ENCODE measurements at regions not wholly inside any gene's neighbourhood (a gene's known extent, or its start where the extent isn't known, plus 50 kb on each side); places are given as distances from the start of the nearest gene placed in this dataset.

- TF ChIP-seq EZH2 (IDR thresholded peaks at IDR 0.05; ENCODE audit: low read length, missing control alignments): no peak
- TF ChIP-seq, protein P1, sequence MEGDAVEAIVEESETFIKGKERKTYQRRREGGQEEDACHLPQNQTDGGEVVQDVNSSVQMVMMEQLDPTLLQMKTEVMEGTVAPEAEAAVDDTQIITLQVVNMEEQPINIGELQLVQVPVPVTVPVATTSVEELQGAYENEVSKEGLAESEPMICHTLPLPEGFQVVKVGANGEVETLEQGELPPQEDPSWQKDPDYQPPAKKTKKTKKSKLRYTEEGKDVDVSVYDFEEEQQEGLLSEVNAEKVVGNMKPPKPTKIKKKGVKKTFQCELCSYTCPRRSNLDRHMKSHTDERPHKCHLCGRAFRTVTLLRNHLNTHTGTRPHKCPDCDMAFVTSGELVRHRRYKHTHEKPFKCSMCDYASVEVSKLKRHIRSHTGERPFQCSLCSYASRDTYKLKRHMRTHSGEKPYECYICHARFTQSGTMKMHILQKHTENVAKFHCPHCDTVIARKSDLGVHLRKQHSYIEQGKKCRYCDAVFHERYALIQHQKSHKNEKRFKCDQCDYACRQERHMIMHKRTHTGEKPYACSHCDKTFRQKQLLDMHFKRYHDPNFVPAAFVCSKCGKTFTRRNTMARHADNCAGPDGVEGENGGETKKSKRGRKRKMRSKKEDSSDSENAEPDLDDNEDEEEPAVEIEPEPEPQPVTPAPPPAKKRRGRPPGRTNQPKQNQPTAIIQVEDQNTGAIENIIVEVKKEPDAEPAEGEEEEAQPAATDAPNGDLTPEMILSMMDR (conservative IDR thresholded peaks at IDR 0.05 in 1 of 2, IDR thresholded peaks at IDR 0.05 in 1 of 2; ENCODE audit: low read depth in 1 of 2, low read length in 2 of 2): no peak
- no peak for DNase-seq (ENCODE audit: low read depth in 2 of 2)
- H2AFZ ChIP-seq (ENCODE audit: low read length): no peak overlapping the region
- no peaks in the 10 kb centered on the region for H4K20me1 ChIP-seq (ENCODE audit: control insufficient read depth, extremely low read depth, insufficient read depth, low read length)
- H3K4me3 ChIP-seq (replicated peaks in 1 of 4; ENCODE audit: control extremely low read depth in 1 of 4, insufficient read depth in 1 of 4, low read depth in 3 of 4, low read length in 4 of 4): no peak overlapping the region
- H3K79me2 ChIP-seq (ENCODE audit: control insufficient read depth, insufficient read depth, low read length): no peaks in the 10 kb centered on the region
- H3K4me1 ChIP-seq (ENCODE audit: control insufficient read depth, extremely low read depth, insufficient read depth, low read length): no peaks in the 10 kb centered on the region
- no peaks in the 10 kb centered on the region for H3K36me3 ChIP-seq (ENCODE audit: control insufficient read depth, insufficient read depth, low read length)
- no peaks in the 10 kb centered on the region for H3K27me3 ChIP-seq (ENCODE audit: control insufficient read depth, insufficient read depth, low read length)
- no peak overlapping the region for H3K9ac ChIP-seq (ENCODE audit: insufficient read depth, low read length)
- H3K27ac ChIP-seq (ENCODE audit: insufficient read depth, low read length): no peak overlapping the region
- no peaks in the 10 kb centered on the region for H3K9me3 ChIP-seq (ENCODE audit: control insufficient read depth, insufficient read depth, low read depth, low read length)
- H3K4me2 ChIP-seq (ENCODE audit: extremely low read depth, insufficient read depth, low read length): no peak overlapping the region
These were observed 388.6 kb upstream of the IRX2 start for GRCh38 chr5:3140117-3140516.

- Histone ChIP-seq H3K27ac (ENCODE audit: insufficient read depth, low read length) (no peak overlapping the region), H3K4me3 (replicated peaks in 1 of 4; ENCODE audit: control extremely low read depth in 1 of 4, insufficient read depth in 1 of 4, low read depth in 3 of 4, low read length in 4 of 4) (no peak overlapping the region), H3K9me3 (ENCODE audit: control insufficient read depth, insufficient read depth, low read depth, low read length) (no peaks in the 10 kb centered on the region), H3K79me2 (ENCODE audit: control insufficient read depth, insufficient read depth, low read length) (no peaks in the 10 kb centered on the region), H3K27me3 (ENCODE audit: control insufficient read depth, insufficient read depth, low read length) (no peaks in the 10 kb centered on the region), H2AFZ (ENCODE audit: low read length) (no peak overlapping the region), H3K9ac (ENCODE audit: insufficient read depth, low read length) (no peak overlapping the region), H3K4me2 (ENCODE audit: extremely low read depth, insufficient read depth, low read length) (no peak overlapping the region), H3K4me1 (ENCODE audit: control insufficient read depth, extremely low read depth, insufficient read depth, low read length) (no peaks in the 10 kb centered on the region), H4K20me1 (ENCODE audit: control insufficient read depth, extremely low read depth, insufficient read depth, low read length) (no peaks in the 10 kb centered on the region), H3K36me3 (ENCODE audit: control insufficient read depth, insufficient read depth, low read length) (no peaks in the 10 kb centered on the region)
- TF ChIP-seq EZH2 (IDR thresholded peaks at IDR 0.05; ENCODE audit: low read length, missing control alignments): no peak
- TF ChIP-seq, protein P1 (conservative IDR thresholded peaks at IDR 0.05 in 1 of 2, IDR thresholded peaks at IDR 0.05 in 1 of 2; ENCODE audit: low read depth in 1 of 2, low read length in 2 of 2): no peak
- peak in 1 of 2 donors; percentile 81 for DNase-seq (ENCODE audit: low read depth in 2 of 2)
These were observed 388.0 kb upstream of the IRX2 start for GRCh38 chr5:3139499-3139931.

DNA sequence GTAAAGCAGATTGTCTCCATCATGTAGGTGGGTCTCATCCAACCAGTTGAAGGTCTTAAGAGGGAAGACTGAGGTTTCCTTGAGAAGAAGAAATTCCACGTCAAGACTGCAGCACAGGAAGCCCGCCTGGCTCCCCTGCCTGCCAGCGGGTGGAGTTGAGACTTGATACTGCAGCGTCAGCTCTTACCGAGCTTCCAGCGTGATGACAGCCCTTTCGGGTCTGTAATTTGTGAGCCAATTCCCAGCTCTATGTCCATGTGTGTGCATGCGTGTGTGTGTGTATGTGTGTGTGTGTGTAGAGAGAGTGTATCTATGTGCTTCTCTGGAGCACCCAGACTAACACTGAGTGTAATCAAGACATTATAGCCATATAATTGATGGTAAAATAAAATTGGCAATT, 379.7 kb upstream of the IRX2 start:
- Histone ChIP-seq H3K27ac (ENCODE audit: insufficient read depth, low read length) (no peak overlapping the region), H3K4me2 (ENCODE audit: extremely low read depth, insufficient read depth, low read length) (no peak overlapping the region), H3K9ac (ENCODE audit: insufficient read depth, low read length) (no peak overlapping the region), H3K27me3 (ENCODE audit: control insufficient read depth, insufficient read depth, low read length) (no peaks in the 10 kb centered on the region), H3K79me2 (ENCODE audit: control insufficient read depth, insufficient read depth, low read length) (no peaks in the 10 kb centered on the region), H3K9me3 (ENCODE audit: control insufficient read depth, insufficient read depth, low read depth, low read length) (no peaks in the 10 kb centered on the region), H3K36me3 (ENCODE audit: control insufficient read depth, insufficient read depth, low read length) (no peaks in the 10 kb centered on the region), H2AFZ (ENCODE audit: low read length) (no peak overlapping the region), H3K4me3 (replicated peaks in 1 of 4; ENCODE audit: control extremely low read depth in 1 of 4, insufficient read depth in 1 of 4, low read depth in 3 of 4, low read length in 4 of 4) (no peak overlapping the region), H3K4me1 (ENCODE audit: control insufficient read depth, extremely low read depth, insufficient read depth, low read length) (no peaks in the 10 kb centered on the region), H4K20me1 (ENCODE audit: control insufficient read depth, extremely low read depth, insufficient read depth, low read length) (no peaks in the 10 kb centered on the region)
- no peak for TF ChIP-seq EZH2 (IDR thresholded peaks at IDR 0.05; ENCODE audit: low read length, missing control alignments)
- TF ChIP-seq, protein P1 (conservative IDR thresholded peaks at IDR 0.05 in 1 of 2, IDR thresholded peaks at IDR 0.05 in 1 of 2; ENCODE audit: low read depth in 1 of 2, low read length in 2 of 2): no peak
- DNase-seq (ENCODE audit: low read depth in 2 of 2): no peak
